Right lobe of liver (tissue), 6 donors: ENCODE measurements at regions not wholly inside any gene's neighbourhood (a gene's known extent, or its start where the extent isn't known, plus 50 kb on each side); places are given as distances from the start of the nearest gene placed in this dataset.
A peak's percentile ranks its signal among the peaks of the same experiment; 100 is the strongest.

Source experiments
- ATAC-seq, 4 donors: fragments of 200-7000 bp; cut with Tn5 transposase; one replicate each; pipeline ENCODE4 v1.9.1; 2020; ENCODE audit warnings: mild to moderate bottlenecking in 4 of 4, moderate library complexity in 4 of 4
- DNase-seq, 3 donors: peaks; one replicate each; pipeline ENCODE4 v3.0.0-alpha.2; 2020
- H3K27ac ChIP-seq, 3 donors: fragments of 200-600 bp; one replicate each; pipeline ENCODE4 v1.8.0; 2022
- H3K27me3 ChIP-seq, 2 donors: fragments of 200-600 bp; one replicate each; pipeline ENCODE4 v1.8.0; 2022
- H3K36me3 ChIP-seq, 4 donors: fragments of 200-600 bp; sonication (generic) in 1 of 4; one replicate each; pipeline versions ENCODE4 v1.5.1 to v1.8.0; 2017 to 2022; ENCODE audit warnings: control low read depth in 1 of 4
- H3K4me1 ChIP-seq, 4 donors: fragments of 200-600 bp; sonication (generic) in 1 of 4; one replicate each; pipeline versions ENCODE4 v1.5.1 to v1.8.0; 2017 to 2022; ENCODE audit warnings: control low read depth in 1 of 4
- H3K4me3 ChIP-seq, 3 donors: fragments of 200-600 bp; one replicate each; pipeline ENCODE4 v1.8.0; 2022
- H3K9me3 ChIP-seq, 4 donors: fragments of 200-600 bp; sonication (generic) in 1 of 4; one replicate each; pipeline versions ENCODE4 v1.5.1 to v1.8.0; 2017 to 2022; ENCODE audit warnings: control low read depth in 1 of 4
- CTCF ChIP-seq, 4 donors: fragments of 200-600 bp in 3 of 4; fragments of 450-650 bp in 1 of 4; IDR thresholded peaks; one replicate each; pipeline versions ENCODE4 v1.5.1 to v1.8.0; 2016 to 2022; ENCODE audit warnings: antibody characterized with exemption in 4 of 4, mild to moderate bottlenecking in 2 of 4
- POLR2A ChIP-seq: fragments of 450-650 bp; IDR thresholded peaks from one replicate; pipeline ENCODE4 v1.6.1; 2017; ENCODE audit warnings: antibody characterized with exemption, mild to moderate bottlenecking
- WGBS: methylation state at CpG from one replicate; pipeline ENCODE4 v1.1.6; 2018; ENCODE audit warnings: low coverage, low lambda C conversion rate; ENCODE audit not compliant: insufficient coverage; ENCODE audit errors: missing lambda C conversion rate; 5-methylcytosine and 5-hydroxymethylcytosine counted together
- intact Hi-C, 2 donors: fragments of 100-400 bp; cut with DNase I; formaldehyde crosslinking; loops; one replicate each; pipeline versions ENCODE4 v1.11.2 to v1.14.1; 2022
- donor health status: DM: no; HTN: yes; CAD: no.
- donor health status: DM: no; HTN: no; CAD: no.
- donor health status: DM: no; HTN: no; CAD: no.
- donor health status: DM: no; HTN: yes; CAD: no.
- donor health status: DM: no; HTN: yes; CAD: no.

GRCh38 chr12:19058235-19059021, 71.1 kb upstream of the PLEKHA5 start:
- TF ChIP-seq POLR2A = no peak
- TF ChIP-seq CTCF (IDR thresholded peaks at IDR 0.05) = no peak
- peak in 1 of 3 donors; percentile 49 for DNase-seq
- Histone ChIP-seq H3K27me3 (no peaks in the 10 kb centered on the region), H3K4me1 (peaks cover 0 to 4% (median 0%) of the 10 kb centered on the region in 4 donors), H3K4me3 (peak overlapping the region in 1 of 3 donors; percentile 40), H3K9me3 (no peaks in the 10 kb centered on the region), H3K27ac (peak overlapping the region in 2 of 3 donors; percentile 46 to 59), H3K36me3 (no peaks in the 10 kb centered on the region)
- intact Hi-C loops = no loop called here
- 41% methylated on average over 3 of the region's 5 CpGs for WGBS
- peak; percentile 86 to 92 (median 87) for ATAC-seq

- 37% methylated on average over 2 of the region's 2 CpGs for WGBS
- Histone ChIP-seq H3K27ac (no peak overlapping the region), H3K27me3 (no peaks in the 10 kb centered on the region), H3K9me3 (peaks cover 0 to 3% (median 0%) of the 10 kb centered on the region in 4 donors), H3K36me3 (no peaks in the 10 kb centered on the region), H3K4me1 (peaks cover 0 to 26% (median 8%) of the 10 kb centered on the region in 4 donors), H3K4me3 (no peak overlapping the region)
- TF ChIP-seq POLR2A (no peak), CTCF (IDR thresholded peaks at IDR 0.05) (no peak)
- intact Hi-C loops = no loop called here
- DNase-seq = no peak
- no peak for ATAC-seq
Observed at GRCh38 chr12:19064713-19065112, 64.8 kb upstream of the PLEKHA5 start.

- 20% methylated on average over 2 of the region's 2 CpGs for WGBS
- peaks cover 0 to 3% (median 0%) of the 10 kb centered on the region in 4 donors for H3K9me3 ChIP-seq
- H3K4me3 ChIP-seq = no peak overlapping the region
- TF ChIP-seq CTCF (IDR thresholded peaks at IDR 0.05) (no peak), POLR2A (no peak)
- no peaks in the 10 kb centered on the region for H3K27me3 ChIP-seq
- peak overlapping the region in 1 of 3 donors; percentile 69 for H3K27ac ChIP-seq
- ATAC-seq (peak in 3 of 4 donors; percentile 14 to 26 (median 25)), DNase-seq (no peak)
- H3K4me1 ChIP-seq = peaks cover 0 to 26% (median 8%) of the 10 kb centered on the region in 4 donors
- H3K36me3 ChIP-seq = no peaks in the 10 kb centered on the region
- intact Hi-C loops = no loop called here
Observed at GRCh38 chr12:19065223-19065622, 64.3 kb upstream of the PLEKHA5 start.

GRCh38 chr12:19065871-19066270, 63.7 kb upstream of the PLEKHA5 start:
- 22% methylated on average over 1 of the region's 1 CpG for WGBS
- H3K4me1 ChIP-seq = peaks cover 0 to 26% (median 8%) of the 10 kb centered on the region in 4 donors
- intact Hi-C loops = no loop called here
- no peaks in the 10 kb centered on the region for H3K36me3 ChIP-seq
- peak overlapping the region in 2 of 3 donors; percentile 59 to 69 for H3K27ac ChIP-seq
- peak in 3 of 4 donors; percentile 9 to 28 (median 11) for ATAC-seq
- peaks cover 0 to 3% (median 0%) of the 10 kb centered on the region in 4 donors for H3K9me3 ChIP-seq
- TF ChIP-seq CTCF (IDR thresholded peaks at IDR 0.05) (no peak), POLR2A (no peak)
- DNase-seq = no peak
- H3K27me3 ChIP-seq = no peaks in the 10 kb centered on the region
- no peak overlapping the region for H3K4me3 ChIP-seq
